Esophagus squamous epithelium (tissue), 5 donors: ENCODE measurements at regions not wholly inside any gene's neighbourhood (a gene's known extent, or its start where the extent isn't known, plus 50 kb on each side); places are given as distances from the start of the nearest gene placed in this dataset.
A peak's percentile ranks its signal among the peaks of the same experiment; 100 is the strongest.

Source experiments
- DNase-seq: peaks from one replicate; lab custom pipeline; 2025; lab: John Stamatoyannopoulos, UW
- H3K27ac ChIP-seq, 4 donors: fragments of 200-600 bp; sonication (generic); one replicate each; pipeline ENCODE4 v1.5.1; 2016 to 2019; ENCODE audit warnings: mild to moderate bottlenecking in 1 of 4
- H3K27me3 ChIP-seq, 4 donors: fragments of 200-600 bp; sonication (generic); 1 replicate in 3 of 4; 2 replicates in 1 of 4; pipeline versions ENCODE4 v1.5.1 to v1.6.0; 2017 to 2021; ENCODE audit warnings: antibody characterized with exemption in 1 of 4
- H3K36me3 ChIP-seq, 3 donors: fragments of 200-600 bp; sonication (generic); one replicate each; pipeline ENCODE4 v1.5.1; 2016 to 2019
- H3K4me1 ChIP-seq, 3 donors: fragments of 200-600 bp; sonication (generic); one replicate each; pipeline ENCODE4 v1.5.1; 2017 to 2019
- H3K4me3 ChIP-seq, 4 donors: fragments of 200-600 bp; sonication (generic); 1 replicate in 3 of 4; 2 replicates in 1 of 4; pipeline ENCODE4 v1.5.1; 2016 to 2019; ENCODE audit warnings: mild to moderate bottlenecking in 2 of 4, moderate library complexity in 1 of 4
- H3K9me3 ChIP-seq, 3 donors: fragments of 200-600 bp; sonication (generic); one replicate each; pipeline ENCODE4 v1.5.1; 2016 to 2019
- CTCF ChIP-seq, 6 experiments: fragments of 450-650 bp in 4 of 6; fragments of 200-600 bp in 2 of 6; sonication (generic) in 2 of 6; IDR thresholded peaks; one replicate each; pipeline ENCODE4 v1.5.1; 2016 to 2019; ENCODE audit warnings: antibody characterized with exemption in 6 of 6, mild to moderate bottlenecking in 4 of 6, moderate library complexity in 4 of 6
- POLR2A ChIP-seq, 4 donors: fragments of 450-650 bp; IDR thresholded peaks; one replicate each; pipeline ENCODE4 v1.6.1; 2017; ENCODE audit warnings: antibody characterized with exemption in 4 of 4, mild to moderate bottlenecking in 4 of 4, moderate library complexity in 3 of 4
- WGBS, 2 donors: methylation state at CpG; one replicate each; pipeline ENCODE4 v1.1.5; 2018; 5-methylcytosine and 5-hydroxymethylcytosine counted together
- intact Hi-C: fragments of 100-400 bp; cut with DNase I; formaldehyde crosslinking; loops from one replicate; pipeline ENCODE4 v1.15.0; 2022
- donor health status: DM: yes; HTN: yes; CAD: no.

- Histone ChIP-seq H3K4me3 (no peak overlapping the region), H3K4me1 (no peaks in the 10 kb centered on the region), H3K36me3 (no peaks in the 10 kb centered on the region), H3K27ac (no peak overlapping the region), H3K9me3 (no peaks in the 10 kb centered on the region), H3K27me3 (no peaks in the 10 kb centered on the region)
- 34 to 39% methylated on average over 3 of the region's 3 CpGs for WGBS, 2 donors
- DNase-seq = no peak
- no peak for TF ChIP-seq POLR2A (IDR thresholded peaks at IDR 0.05)
- TF ChIP-seq CTCF (IDR thresholded peaks at IDR 0.05) = no peak
- intact Hi-C loops = no loop called here
Observed at GRCh38 chr10:105843786-105844185, 1202.7 kb downstream of the SORCS3 start.

GRCh38 chr10:105840288-105840770 lies 1199.2 kb downstream of the SORCS3 start:
- Histone ChIP-seq H3K27ac (no peak overlapping the region), H3K27me3 (no peaks in the 10 kb centered on the region), H3K4me1 (peaks cover 0 to 11% (median 0%) of the 10 kb centered on the region in 3 donors), H3K36me3 (no peaks in the 10 kb centered on the region), H3K4me3 (no peak overlapping the region), H3K9me3 (no peaks in the 10 kb centered on the region)
- no peak for TF ChIP-seq POLR2A (IDR thresholded peaks at IDR 0.05)
- no peak for TF ChIP-seq CTCF (IDR thresholded peaks at IDR 0.05)
- WGBS, 2 donors = 52 to 58% methylated on average over 6 of the region's 6 CpGs
- intact Hi-C loops = no loop called here
- no peak for DNase-seq

GRCh38 chr10:105838392-105838791 lies 1197.3 kb downstream of the SORCS3 start:
- TF ChIP-seq POLR2A (IDR thresholded peaks at IDR 0.05) = no peak
- no peak for TF ChIP-seq CTCF (IDR thresholded peaks at IDR 0.05)
- intact Hi-C loops = no loop called here
- H3K9me3 ChIP-seq = no peaks in the 10 kb centered on the region
- H3K27me3 ChIP-seq = no peaks in the 10 kb centered on the region
- H3K27ac ChIP-seq = no peak overlapping the region
- H3K4me3 ChIP-seq = peak overlapping the region in 3 of 4 donors; percentile 30 to 51 (median 34)
- peaks cover 0 to 11% (median 0%) of the 10 kb centered on the region in 3 donors for H3K4me1 ChIP-seq
- DNase-seq = no peak
- whole genome bisulfite sequencing, 2 donors = 18 to 24% methylated on average over 2 of the region's 2 CpGs
- H3K36me3 ChIP-seq = no peaks in the 10 kb centered on the region

- WGBS, 2 donors = 34 to 36% methylated on average over 2 of the region's 2 CpGs
- no peaks in the 10 kb centered on the region for H3K9me3 ChIP-seq
- no peak for DNase-seq
- H3K4me1 ChIP-seq = peaks cover 0 to 11% (median 0%) of the 10 kb centered on the region in 3 donors
- no peaks in the 10 kb centered on the region for H3K36me3 ChIP-seq
- TF ChIP-seq CTCF (IDR thresholded peaks at IDR 0.05) (no peak), POLR2A (IDR thresholded peaks at IDR 0.05) (no peak)
- no peak overlapping the region for H3K27ac ChIP-seq
- H3K4me3 ChIP-seq = peak overlapping the region in 3 of 4 donors; percentile 30 to 51 (median 34)
- H3K27me3 ChIP-seq = no peaks in the 10 kb centered on the region
- intact Hi-C loops = no loop called here
Observed at GRCh38 chr10:105837951-105838350, 1196.9 kb downstream of the SORCS3 start.

GRCh38 chr10:105834261-105835059 lies 1193.4 kb downstream of the SORCS3 start:
- H3K4me3 ChIP-seq = no peak overlapping the region
- no peaks in the 10 kb centered on the region for H3K36me3 ChIP-seq
- no peak for DNase-seq
- H3K27me3 ChIP-seq = no peaks in the 10 kb centered on the region
- intact Hi-C loops = no loop called here
- WGBS, 2 donors = 68 to 79% methylated on average over 4 of the region's 4 CpGs
- no peak overlapping the region for H3K27ac ChIP-seq
- peaks cover 0 to 11% (median 0%) of the 10 kb centered on the region in 3 donors for H3K4me1 ChIP-seq
- H3K9me3 ChIP-seq = no peaks in the 10 kb centered on the region
- TF ChIP-seq CTCF (IDR thresholded peaks at IDR 0.05) = no peak
